Endothelial cell of umbilical vein (primary cell): ENCODE measurements at regions not wholly inside any gene's neighbourhood (a gene's known extent, or its start where the extent isn't known, plus 50 kb on each side); places are given as distances from the start of the nearest gene placed in this dataset.

ENCODE experiments used
- BruUV-seq: library from RNA; stranded (reverse); fragments of 400-500 nt; replicated peaks from 2 replicates; lab custom pipeline; 2021; lab: Mats Ljungman, UMichigan
- CTCF ChIA-PET: fragments of 300-600, 350-600 bp; sonication (Branson Sonifier 250); formaldehyde crosslinking; loops from one replicate; lab custom pipeline; 2021; ENCODE audit warnings: antibody characterized with exemption, inconsistent platforms; lab: Charles Lee
- POLR2A ChIA-PET: fragments of 300-600, 350-600 bp; sonication (Branson Sonifier 250); formaldehyde crosslinking; loops from one replicate; lab custom pipeline; 2021; ENCODE audit warnings: antibody characterized with exemption, inconsistent platforms; lab: Charles Lee
- DNase-seq: peaks from one replicate; pipeline ENCODE4 v3.0.0-alpha.2; 2011; ENCODE audit warnings: low read depth, low spot score
- FAIRE-seq: peaks from 2 replicates; lab custom pipeline; 2011; peaks lifted over from hg19 to GRCh38; lab: Jason Lieb, UNC
- H2AFZ ChIP-seq: 2 replicates; pipeline ENCODE4 v1.6.0; 2012; ENCODE audit warnings: low read depth, low read length, control low read depth, inconsistent platforms
- H3K27ac ChIP-seq: 2 replicates; pipeline ENCODE4 v1.5.1; 2011; ENCODE audit warnings: low read depth, mild to moderate bottlenecking, control low read depth, low read length, moderate library complexity; ENCODE audit not compliant: insufficient read depth
- H3K27me3 ChIP-seq, 2 experiments: 2 replicates each; pipeline versions ENCODE4 v1.6.0 to v1.6.1; 2011; ENCODE audit warnings: low read length in 2 of 2, mixed read lengths in 1 of 2; ENCODE audit not compliant: control insufficient read depth in 2 of 2, insufficient read depth in 2 of 2
- H3K36me3 ChIP-seq, 2 experiments: 2 replicates in 1 of 2; 3 replicates in 1 of 2; pipeline ENCODE4 v1.5.1; 2011; ENCODE audit warnings: low read length in 2 of 2, mild to moderate bottlenecking in 1 of 2, moderate library complexity in 1 of 2; ENCODE audit not compliant: control insufficient read depth in 2 of 2, insufficient read depth in 2 of 2; ENCODE audit errors: extremely low read depth in 1 of 2
- H3K4me1 ChIP-seq: 3 replicates; pipeline ENCODE4 v1.5.1; 2011; ENCODE audit warnings: mild to moderate bottlenecking, low read length; ENCODE audit not compliant: control insufficient read depth, insufficient read depth; ENCODE audit errors: extremely low read depth
- H3K4me2 ChIP-seq: 2 replicates; pipeline ENCODE4 v1.6.1; 2011; ENCODE audit warnings: low read length, control low read depth, mixed read lengths; ENCODE audit not compliant: insufficient read depth
- H3K4me3 ChIP-seq, 3 experiments: fragments of 200-600 bp in 1 of 3; sonication (generic), shearing (Covaris generic) in 1 of 3; replicated peaks in 1 of 3; 2 replicates each; pipeline ENCODE4 v1.5.1; 2011 to 2016; ENCODE audit warnings: control low read depth in 3 of 3, low read length in 3 of 3, mild to moderate bottlenecking in 2 of 3, inconsistent platforms in 1 of 3, low read depth in 1 of 3, moderate library complexity in 1 of 3; ENCODE audit not compliant: insufficient read depth in 1 of 3
- H3K79me2 ChIP-seq: 2 replicates; pipeline ENCODE4 v1.6.0; 2012; ENCODE audit warnings: low read length, inconsistent platforms; ENCODE audit not compliant: control insufficient read depth, insufficient read depth
- H3K9ac ChIP-seq: replicated peaks from 2 replicates; pipeline ENCODE3; 2011; ENCODE audit warnings: low read length, control low read depth; ENCODE audit not compliant: insufficient read depth; ENCODE audit errors: extremely low read depth
- H3K9me1 ChIP-seq: replicated peaks from 3 replicates; pipeline ENCODE4 v1.6.0; 2011; ENCODE audit warnings: mild to moderate bottlenecking, low read length; ENCODE audit not compliant: control insufficient read depth, insufficient read depth; ENCODE audit errors: extremely low read depth
- H3K9me3 ChIP-seq: replicated peaks from 2 replicates; pipeline ENCODE4 v1.5.1; 2012; ENCODE audit warnings: low read length, inconsistent platforms; ENCODE audit not compliant: control insufficient read depth, insufficient read depth
- H4K20me1 ChIP-seq: replicated peaks from 2 replicates; pipeline ENCODE3; 2011; ENCODE audit warnings: mild to moderate bottlenecking, low read length; ENCODE audit not compliant: control insufficient read depth, insufficient read depth; ENCODE audit errors: extremely low read depth
- CTCF ChIP-seq, 2 donors: IDR thresholded peaks; 1 replicate in 1 of 2; 2 replicates in 1 of 2; pipeline ENCODE4 v1.5.1; 2011; ENCODE audit warnings: low read length in 2 of 2, mild to moderate bottlenecking in 2 of 2, moderate library complexity in 2 of 2, control low read depth in 1 of 2, inconsistent platforms in 1 of 2, low read depth in 1 of 2; ENCODE audit not compliant: insufficient read depth in 1 of 2; ENCODE audit errors: extremely low read depth in 1 of 2
- FOS ChIP-seq: IDR thresholded peaks from 2 replicates; pipeline ENCODE4 v1.6.1; 2011; ENCODE audit warnings: mild to moderate bottlenecking, low read length, moderate library complexity, borderline replicate concordance; ENCODE audit not compliant: insufficient read depth
- GATA2 ChIP-seq: IDR thresholded peaks from 2 replicates; pipeline ENCODE4 v1.7.0; 2011; ENCODE audit warnings: low read depth, mild to moderate bottlenecking, moderate library complexity, mixed read lengths, low read length; ENCODE audit not compliant: insufficient read length, insufficient read depth
- JUN ChIP-seq: IDR thresholded peaks from 2 replicates; pipeline ENCODE4 v1.6.1; 2011; ENCODE audit warnings: borderline replicate concordance, low read depth; ENCODE audit not compliant: insufficient read length, insufficient read depth
- POLR2AphosphoS5 ChIP-seq: IDR thresholded peaks from 2 replicates; pipeline ENCODE4 v1.6.1; 2012; ENCODE audit warnings: low read depth, mild to moderate bottlenecking, control low read depth, low read length, moderate library complexity; ENCODE audit not compliant: insufficient read depth
- dilution Hi-C: fragments of 300-500 bp; cut with MboI; formaldehyde crosslinking; loops from one replicate; pipeline ENCODE4 v1.15.0; 2019; ENCODE audit warnings: low sequenced_read_pairs; ENCODE audit not compliant: extremely low pct_ligation_motif_present
- intact Hi-C: fragments of 100-400 bp; cut with micrococcal nuclease; formaldehyde crosslinking; loops from one replicate; pipeline ENCODE4 v1.10.0; 2022

- no peak overlapping the region for H3K4me2 ChIP-seq
- BruUV-seq, result no TSS peak
- ChIA-PET POLR2A (no interaction called here), CTCF (no interaction called here)
- intact Hi-C loops, result no loop called here
- no peak for FAIRE-seq
- no peak for DNase-seq
- no peaks in the 10 kb centered on the region for H3K4me1 ChIP-seq
- no peaks in the 10 kb centered on the region for H3K27me3 ChIP-seq
- H2AFZ ChIP-seq, result no peak overlapping the region
- H3K9ac ChIP-seq, result no peak overlapping the region
- dilution Hi-C loops, result no loop called here
- peaks cover 2% of the 10 kb centered on the region for H3K9me3 ChIP-seq
- H3K27ac ChIP-seq, result no peak overlapping the region
- H3K4me3 ChIP-seq, result no peak overlapping the region
- no peaks in the 10 kb centered on the region for H3K79me2 ChIP-seq
- no peaks in the 10 kb centered on the region for H3K36me3 ChIP-seq
- no peak for TF ChIP-seq CTCF (IDR thresholded peaks at IDR 0.05; ENCODE audit: extremely low read depth in 1 of 2, insufficient read depth in 1 of 2, low read depth in 1 of 2, low read length in 2 of 2)
- TF ChIP-seq JUN, result no peak
- TF ChIP-seq POLR2AphosphoS5, result no peak
- no peak for TF ChIP-seq FOS
- no peaks in the 10 kb centered on the region for H3K9me1 ChIP-seq
- no peaks in the 10 kb centered on the region for H4K20me1 ChIP-seq
Observed at GRCh38 chr9:82412586-82413305, 424.2 kb downstream of the SPATA31D1 start.

GRCh38 chr9:82417501-82417900 lies 428.9 kb downstream of the SPATA31D1 start:
- TF ChIP-seq GATA2, result no peak
- Histone ChIP-seq H3K9me1 (no peaks in the 10 kb centered on the region), H3K4me2 (no peak overlapping the region), H3K9ac (no peak overlapping the region), H3K4me3 (no peak overlapping the region), H3K79me2 (no peaks in the 10 kb centered on the region), H3K27ac (no peak overlapping the region), H3K4me1 (no peaks in the 10 kb centered on the region), H2AFZ (no peak overlapping the region), H3K9me3 (peaks cover 2% of the 10 kb centered on the region), H3K36me3 (no peaks in the 10 kb centered on the region), H3K27me3 (no peaks in the 10 kb centered on the region), H4K20me1 (no peaks in the 10 kb centered on the region)
- intact Hi-C loops, result no loop called here
- no TSS peak for BruUV-seq
- ChIA-PET POLR2A (no interaction called here), CTCF (no interaction called here)
- DNase-seq, result no peak
- FAIRE-seq, result no peak
- dilution Hi-C loops, result no loop called here
